ENCODE measurements at regions not wholly inside any gene's neighbourhood (a gene's known extent, or its start where the extent isn't known, plus 50 kb on each side); places are given as distances from the start of the nearest gene placed in this dataset.

- in situ Hi-C loops (cut with HindIII; ENCODE audit: low sequenced_read_pairs): no loop called here
- TF ChIP-seq, protein P1, sequence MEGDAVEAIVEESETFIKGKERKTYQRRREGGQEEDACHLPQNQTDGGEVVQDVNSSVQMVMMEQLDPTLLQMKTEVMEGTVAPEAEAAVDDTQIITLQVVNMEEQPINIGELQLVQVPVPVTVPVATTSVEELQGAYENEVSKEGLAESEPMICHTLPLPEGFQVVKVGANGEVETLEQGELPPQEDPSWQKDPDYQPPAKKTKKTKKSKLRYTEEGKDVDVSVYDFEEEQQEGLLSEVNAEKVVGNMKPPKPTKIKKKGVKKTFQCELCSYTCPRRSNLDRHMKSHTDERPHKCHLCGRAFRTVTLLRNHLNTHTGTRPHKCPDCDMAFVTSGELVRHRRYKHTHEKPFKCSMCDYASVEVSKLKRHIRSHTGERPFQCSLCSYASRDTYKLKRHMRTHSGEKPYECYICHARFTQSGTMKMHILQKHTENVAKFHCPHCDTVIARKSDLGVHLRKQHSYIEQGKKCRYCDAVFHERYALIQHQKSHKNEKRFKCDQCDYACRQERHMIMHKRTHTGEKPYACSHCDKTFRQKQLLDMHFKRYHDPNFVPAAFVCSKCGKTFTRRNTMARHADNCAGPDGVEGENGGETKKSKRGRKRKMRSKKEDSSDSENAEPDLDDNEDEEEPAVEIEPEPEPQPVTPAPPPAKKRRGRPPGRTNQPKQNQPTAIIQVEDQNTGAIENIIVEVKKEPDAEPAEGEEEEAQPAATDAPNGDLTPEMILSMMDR (IDR thresholded peaks at IDR 0.05; ENCODE audit: low read depth, low read length, missing control alignments): no peak
- H3K4me3 ChIP-seq (ENCODE audit: low read depth, low read length): no peak overlapping the region
- no peak for DNase-seq (ENCODE audit: low read depth)
Measured at GRCh38 chr12:65526311-65526710, 247.8 kb downstream of the MSRB3 start.

DNA sequence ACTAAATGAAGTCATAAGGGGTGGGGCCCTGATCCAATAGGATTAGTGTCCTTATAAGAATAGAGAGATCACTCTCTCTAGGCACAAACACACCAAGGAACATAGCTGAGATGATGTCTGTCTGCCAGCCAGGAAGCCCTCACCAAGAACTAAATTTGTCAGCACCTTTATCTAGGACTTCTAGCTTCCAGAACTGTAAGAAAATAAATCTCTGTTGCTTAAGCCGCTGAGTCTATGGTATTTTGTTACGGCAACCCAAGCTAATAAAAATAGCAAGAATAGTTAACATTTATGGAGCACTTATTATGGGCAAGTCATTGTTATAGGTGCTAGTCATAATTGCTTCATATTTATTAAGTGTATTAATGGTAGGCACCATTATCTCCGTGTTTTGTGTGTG lies 249.6 kb downstream of the MSRB3 start:
- in situ Hi-C loops (cut with HindIII; ENCODE audit: low sequenced_read_pairs): no loop called here
- TF ChIP-seq, protein P1 (IDR thresholded peaks at IDR 0.05; ENCODE audit: low read depth, low read length, missing control alignments): no peak
- no peak for DNase-seq (ENCODE audit: low read depth)
- H3K4me3 ChIP-seq (ENCODE audit: low read depth, low read length): no peak overlapping the region

DNA sequence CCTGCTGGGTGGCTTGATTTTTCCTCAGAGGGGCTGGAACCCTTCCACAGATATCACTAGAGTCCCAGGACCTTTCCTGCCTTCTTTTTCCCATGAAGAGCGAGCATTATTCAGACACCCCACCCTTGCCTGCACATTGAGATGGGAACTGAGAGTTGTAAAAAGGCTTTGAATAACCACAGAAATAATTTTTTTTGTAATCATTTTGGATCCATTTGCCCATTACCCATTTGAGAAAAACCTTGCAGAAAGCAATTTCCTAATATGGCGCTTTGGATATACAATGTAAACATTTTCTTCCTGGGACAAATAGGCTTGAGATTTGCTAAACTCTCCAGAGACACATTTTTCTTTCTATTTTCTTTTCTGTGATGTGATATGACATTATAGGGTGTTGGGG lies 250.6 kb downstream of the MSRB3 start:
- TF ChIP-seq, protein P1 (IDR thresholded peaks at IDR 0.05; ENCODE audit: low read depth, low read length, missing control alignments): no peak
- no peak for DNase-seq (ENCODE audit: low read depth)
- no peak overlapping the region for H3K4me3 ChIP-seq (ENCODE audit: low read depth, low read length)
- in situ Hi-C loops (cut with HindIII; ENCODE audit: low sequenced_read_pairs): no loop called here

- TF ChIP-seq, protein P1 (IDR thresholded peaks at IDR 0.05; ENCODE audit: low read depth, low read length, missing control alignments): no peak
- no peak overlapping the region for H3K4me3 ChIP-seq (ENCODE audit: low read depth, low read length)
- no peak for DNase-seq (ENCODE audit: low read depth)
- in situ Hi-C loops (cut with HindIII; ENCODE audit: low sequenced_read_pairs): no loop called here
Measured at GRCh38 chr12:65529771-65530435, 251.4 kb downstream of the MSRB3 start.

DNA sequence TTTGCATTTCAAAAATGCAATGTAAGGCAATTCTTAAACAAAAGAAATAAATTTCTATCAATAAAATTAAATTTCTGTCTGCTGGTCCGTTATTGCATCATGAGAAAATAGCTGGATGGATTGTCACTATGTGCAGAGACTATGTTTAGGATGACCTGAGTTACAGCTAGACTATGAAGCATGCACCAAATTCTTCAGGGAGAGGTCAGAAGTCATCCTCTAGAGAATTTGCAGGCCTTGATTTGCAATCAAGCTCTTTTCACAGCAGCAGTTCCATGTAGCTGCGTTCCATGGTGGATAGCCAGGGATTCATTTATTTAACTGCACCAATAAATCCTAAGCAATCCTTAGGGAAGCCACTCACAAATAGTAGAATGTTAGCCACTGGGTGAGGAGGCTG lies 253.7 kb downstream of the MSRB3 start:
- DNase-seq (ENCODE audit: low read depth): no peak
- no peak overlapping the region for H3K4me3 ChIP-seq (ENCODE audit: low read depth, low read length)
- in situ Hi-C loops (cut with HindIII; ENCODE audit: low sequenced_read_pairs): no loop called here
- TF ChIP-seq, protein P1 (IDR thresholded peaks at IDR 0.05; ENCODE audit: low read depth, low read length, missing control alignments): no peak

DNA sequence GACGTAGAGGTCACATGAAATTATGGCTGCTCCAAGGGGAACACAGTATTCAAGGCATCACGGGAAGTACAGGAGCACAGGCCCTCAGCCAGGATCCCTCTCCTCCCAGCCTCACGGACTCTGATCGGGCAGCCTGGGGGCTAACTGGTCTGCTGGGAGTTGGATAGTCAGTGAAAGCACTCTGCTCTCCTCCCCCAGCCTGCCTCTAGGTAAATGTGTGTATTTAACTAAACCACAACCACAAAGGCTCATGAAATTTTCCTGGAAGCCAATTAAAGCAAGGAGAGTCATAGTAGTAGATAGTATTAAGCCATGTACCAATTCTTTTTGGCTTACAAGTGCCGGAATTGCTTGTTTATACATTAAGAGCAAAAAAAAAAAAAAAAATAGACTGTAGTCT lies 254.3 kb downstream of the MSRB3 start:
- in situ Hi-C loops (cut with HindIII; ENCODE audit: low sequenced_read_pairs): no loop called here
- TF ChIP-seq, protein P1 (IDR thresholded peaks at IDR 0.05; ENCODE audit: low read depth, low read length, missing control alignments): no peak
- DNase-seq (ENCODE audit: low read depth): peak; percentile 84
- H3K4me3 ChIP-seq (ENCODE audit: low read depth, low read length): no peak overlapping the region

All from astrocyte of the cerebellum (primary cell).